Epithelial cell of proximal tubule (primary cell): ENCODE measurements at regions not wholly inside any gene's neighbourhood (a gene's known extent, or its start where the extent isn't known, plus 50 kb on each side); places are given as distances from the start of the nearest gene placed in this dataset.

Experiments used
- DNase-seq: peaks from one replicate; pipeline ENCODE4 v3.0.0-alpha.2; 2011; ENCODE audit warnings: low read depth
- H3K4me3 ChIP-seq: 2 replicates; pipeline ENCODE4 v1.5.1; 2011; ENCODE audit warnings: low read depth, mild to moderate bottlenecking, low read length
- TF ChIP-seq, protein P1 (sequence below): conservative IDR thresholded peaks from 2 replicates; pipeline ENCODE4 v1.5.1; 2012; ENCODE audit warnings: low read depth, mild to moderate bottlenecking, low read length

DNA sequence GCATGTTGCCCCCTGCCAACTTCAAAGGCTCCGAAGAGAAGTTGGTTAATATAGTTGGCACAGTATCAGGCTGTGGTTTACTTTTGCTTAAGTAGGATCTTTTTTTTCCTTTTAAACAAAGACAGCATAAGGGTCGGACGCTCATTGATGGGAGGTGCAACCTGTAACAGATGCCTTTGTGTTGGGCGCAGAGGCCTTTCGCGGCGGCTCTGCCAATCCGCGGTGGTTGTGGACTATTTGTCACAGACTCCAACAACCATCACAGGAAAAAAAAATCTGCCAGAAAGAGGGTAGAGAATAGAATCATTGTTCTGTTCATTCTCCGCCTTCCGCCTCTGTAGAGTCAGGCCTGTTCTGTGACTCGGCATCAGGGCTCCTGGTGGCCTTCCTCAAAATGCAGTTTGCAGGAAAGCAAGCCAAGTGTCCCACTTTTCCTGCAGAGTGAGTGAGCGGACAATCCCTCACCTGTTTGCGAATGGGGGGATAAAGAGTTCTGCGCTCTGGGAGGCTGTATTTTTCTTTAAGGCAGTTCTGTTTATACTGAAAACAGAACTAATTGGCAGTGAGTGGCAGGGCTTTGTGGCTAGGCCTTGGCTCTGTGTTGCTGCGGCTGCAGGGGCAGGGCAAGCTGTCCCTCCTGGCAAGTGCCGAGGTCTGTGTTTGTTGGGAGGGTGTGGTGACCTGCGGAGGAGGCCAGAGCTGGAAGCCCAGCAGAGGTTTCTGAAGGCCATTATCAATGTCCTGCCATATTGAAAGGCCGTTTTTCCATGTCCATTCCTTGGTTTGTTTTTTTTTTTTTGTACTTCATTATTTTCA, 83.0 kb upstream of the PIWIL1 start:
- TF ChIP-seq, protein P1, sequence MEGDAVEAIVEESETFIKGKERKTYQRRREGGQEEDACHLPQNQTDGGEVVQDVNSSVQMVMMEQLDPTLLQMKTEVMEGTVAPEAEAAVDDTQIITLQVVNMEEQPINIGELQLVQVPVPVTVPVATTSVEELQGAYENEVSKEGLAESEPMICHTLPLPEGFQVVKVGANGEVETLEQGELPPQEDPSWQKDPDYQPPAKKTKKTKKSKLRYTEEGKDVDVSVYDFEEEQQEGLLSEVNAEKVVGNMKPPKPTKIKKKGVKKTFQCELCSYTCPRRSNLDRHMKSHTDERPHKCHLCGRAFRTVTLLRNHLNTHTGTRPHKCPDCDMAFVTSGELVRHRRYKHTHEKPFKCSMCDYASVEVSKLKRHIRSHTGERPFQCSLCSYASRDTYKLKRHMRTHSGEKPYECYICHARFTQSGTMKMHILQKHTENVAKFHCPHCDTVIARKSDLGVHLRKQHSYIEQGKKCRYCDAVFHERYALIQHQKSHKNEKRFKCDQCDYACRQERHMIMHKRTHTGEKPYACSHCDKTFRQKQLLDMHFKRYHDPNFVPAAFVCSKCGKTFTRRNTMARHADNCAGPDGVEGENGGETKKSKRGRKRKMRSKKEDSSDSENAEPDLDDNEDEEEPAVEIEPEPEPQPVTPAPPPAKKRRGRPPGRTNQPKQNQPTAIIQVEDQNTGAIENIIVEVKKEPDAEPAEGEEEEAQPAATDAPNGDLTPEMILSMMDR, result no peak
- H3K4me3 ChIP-seq, result no peak overlapping the region
- no peak for DNase-seq

DNA sequence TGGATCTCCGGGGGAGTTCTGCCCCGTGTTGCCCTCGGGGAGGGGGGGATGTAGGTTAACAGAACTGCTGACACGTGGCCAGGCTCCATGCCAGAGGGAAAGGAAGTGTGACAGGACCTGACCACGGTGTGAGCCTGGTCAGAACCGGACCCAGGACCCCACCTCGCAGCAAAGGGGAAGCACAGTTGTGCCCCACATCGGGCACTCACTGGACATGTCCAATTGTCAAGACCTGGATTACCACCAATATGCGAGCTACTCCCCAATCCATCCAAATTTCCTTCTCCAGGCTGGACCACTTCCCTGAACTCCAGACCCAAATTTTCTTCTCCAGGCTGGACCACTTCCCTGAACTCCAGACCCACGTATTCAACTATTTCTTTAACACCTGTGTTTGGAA, 78.8 kb upstream of the PIWIL1 start:
- H3K4me3 ChIP-seq, result no peak overlapping the region
- TF ChIP-seq, protein P1, result no peak
- no peak for DNase-seq

DNA sequence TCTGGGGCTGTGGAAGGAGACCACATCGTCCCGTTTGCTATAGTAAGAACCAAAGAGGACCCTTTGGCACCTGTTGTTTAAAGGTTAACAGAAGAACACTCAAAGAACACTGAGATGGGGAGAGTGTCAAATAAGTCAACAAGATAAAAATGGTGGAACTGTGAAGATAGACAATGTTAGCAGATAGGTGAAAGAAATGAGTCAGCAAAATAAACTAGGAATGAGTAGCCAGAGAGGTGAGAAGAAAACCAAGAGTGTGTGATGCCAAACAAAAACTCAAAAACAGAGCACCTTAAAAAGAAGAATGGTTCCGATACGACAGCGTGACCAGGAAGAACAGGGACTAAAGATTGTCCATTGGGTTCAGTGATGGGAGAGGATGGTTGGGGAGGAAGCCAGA, 74.7 kb upstream of the PIWIL1 start:
- TF ChIP-seq, protein P1, result no peak
- no peak overlapping the region for H3K4me3 ChIP-seq

DNA sequence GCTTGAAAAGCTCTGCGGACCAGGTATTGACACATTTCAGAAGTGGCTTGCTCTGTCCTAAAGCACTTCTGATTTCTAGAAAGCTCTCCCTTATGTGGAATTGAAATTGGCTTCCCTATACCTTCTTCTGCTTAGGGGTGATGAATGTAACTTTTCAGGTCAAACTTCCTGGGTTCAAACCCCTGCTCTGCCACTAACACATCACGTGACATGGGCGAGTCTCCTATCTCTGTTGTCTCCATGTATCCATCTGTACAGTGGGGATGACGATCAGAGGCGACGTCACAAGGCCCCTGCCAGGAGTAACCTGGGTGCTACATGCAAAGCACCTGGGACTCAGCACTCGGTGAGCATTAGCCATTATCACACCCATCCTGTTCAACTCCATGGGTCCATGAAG, 73.7 kb upstream of the PIWIL1 start:
- DNase-seq, result no peak
- TF ChIP-seq, protein P1, result no peak
- H3K4me3 ChIP-seq, result no peak overlapping the region

More for the DNA sequence above, 74.7 kb upstream of the PIWIL1 start:
- DNase-seq, result no peak

DNA sequence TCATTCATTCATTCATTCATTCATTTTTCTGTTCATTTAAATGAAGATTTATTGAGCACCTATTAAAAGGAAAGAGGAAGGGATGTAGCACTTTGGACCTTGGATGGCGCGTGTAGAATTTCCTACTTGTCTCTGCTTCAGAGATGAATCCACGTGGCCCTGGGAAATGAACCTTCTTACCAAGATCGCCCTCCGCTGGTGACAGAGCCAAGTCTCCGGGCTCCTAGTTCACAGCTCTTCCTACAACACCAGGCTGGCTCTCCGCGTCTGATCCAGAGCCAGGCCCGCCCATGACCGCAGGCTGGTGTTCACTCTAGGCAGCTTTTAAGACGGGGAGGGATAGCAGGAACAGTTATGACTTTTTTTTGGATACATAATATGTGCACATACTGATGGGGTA, 70.9 kb upstream of the PIWIL1 start:
- TF ChIP-seq, protein P1, result no peak
- no peak for DNase-seq

DNA sequence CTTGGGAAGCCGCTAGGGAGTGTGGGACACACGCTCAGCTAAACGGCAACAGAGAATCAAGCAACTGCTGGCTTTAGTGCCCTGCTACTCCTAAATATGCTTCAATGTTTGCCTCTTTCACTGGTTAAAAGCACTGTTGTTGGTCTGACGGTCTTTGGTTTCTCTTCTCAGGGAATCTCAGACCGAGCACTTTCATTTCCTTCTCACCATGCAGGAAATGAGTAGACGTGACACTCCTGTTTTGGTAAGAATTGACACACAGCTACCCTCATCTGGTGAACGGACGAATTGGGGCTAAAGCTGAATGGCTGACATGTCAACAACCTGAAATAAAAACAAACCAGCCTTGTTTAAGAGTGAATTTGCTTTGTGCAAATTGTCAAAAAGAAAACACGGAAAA, 57.5 kb upstream of the PIWIL1 start:
- TF ChIP-seq, protein P1, result no peak
- DNase-seq, result no peak

More for the DNA sequence above, 70.9 kb upstream of the PIWIL1 start:
- no peak overlapping the region for H3K4me3 ChIP-seq

DNA sequence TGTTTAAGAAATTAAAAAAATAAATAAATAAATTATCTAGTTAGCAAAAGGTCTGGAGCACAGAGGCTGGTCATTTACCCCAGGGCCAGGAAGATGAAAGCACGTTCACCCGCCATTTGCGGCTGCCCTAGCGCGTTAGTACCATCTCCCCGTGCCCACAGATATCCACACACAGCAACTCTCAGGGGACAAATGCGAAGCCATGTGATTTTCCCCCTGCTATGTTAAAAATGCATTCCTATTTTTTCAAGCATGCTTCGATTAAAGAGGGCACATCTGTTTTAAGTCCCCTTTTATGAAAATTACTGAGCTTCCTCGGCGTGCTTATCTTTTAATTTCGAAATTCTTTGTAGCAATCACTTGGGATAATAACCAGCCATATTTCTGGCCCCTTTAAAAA, 56.9 kb upstream of the PIWIL1 start:
- TF ChIP-seq, protein P1, result no peak
- DNase-seq, result no peak

More for the DNA sequence above, 57.5 kb upstream of the PIWIL1 start:
- no peak overlapping the region for H3K4me3 ChIP-seq

More for the DNA sequence above, 56.9 kb upstream of the PIWIL1 start:
- no peak overlapping the region for H3K4me3 ChIP-seq
